PFSK-1 (cell line): ENCODE measurements at regions not wholly inside any gene's neighbourhood (a gene's known extent, or its start where the extent isn't known, plus 50 kb on each side); places are given as distances from the start of the nearest gene placed in this dataset.

ENCODE experiments used
- FOXP2 ChIP-seq: optimal IDR thresholded peaks from 2 replicates; pipeline ENCODE3; 2011; ENCODE audit warnings: borderline replicate concordance, control low read depth, inconsistent platforms; ENCODE audit not compliant: insufficient read depth; ENCODE audit errors: extremely low read length, extremely low read depth
- POLR2AphosphoS5 ChIP-seq: IDR thresholded peaks from 2 replicates; pipeline ENCODE4 v1.6.1; 2012; ENCODE audit warnings: low read depth, mild to moderate bottlenecking, control low read depth, low read length, moderate library complexity
- SIN3A ChIP-seq: IDR thresholded peaks from 2 replicates; pipeline ENCODE4 v1.6.1; 2012; ENCODE audit warnings: mild to moderate bottlenecking, low read length, moderate library complexity, borderline replicate concordance; ENCODE audit not compliant: insufficient read depth
- TAF1 ChIP-seq: IDR thresholded peaks from 2 replicates; pipeline ENCODE4 v1.6.1; 2012; ENCODE audit warnings: low read length, control low read depth, borderline replicate concordance; ENCODE audit not compliant: insufficient read depth
- TF ChIP-seq, protein P1 (sequence below), 2 experiments: IDR thresholded peaks; 2 replicates each; pipeline versions ENCODE4 v1.6.1 to v1.8.0; 2011 to 2012; ENCODE audit warnings: low read depth in 2 of 2, low read length in 2 of 2, control low read depth in 1 of 2, inconsistent platforms in 1 of 2, mild to moderate bottlenecking in 1 of 2, moderate library complexity in 1 of 2; ENCODE audit not compliant: insufficient read depth in 1 of 2

DNA sequence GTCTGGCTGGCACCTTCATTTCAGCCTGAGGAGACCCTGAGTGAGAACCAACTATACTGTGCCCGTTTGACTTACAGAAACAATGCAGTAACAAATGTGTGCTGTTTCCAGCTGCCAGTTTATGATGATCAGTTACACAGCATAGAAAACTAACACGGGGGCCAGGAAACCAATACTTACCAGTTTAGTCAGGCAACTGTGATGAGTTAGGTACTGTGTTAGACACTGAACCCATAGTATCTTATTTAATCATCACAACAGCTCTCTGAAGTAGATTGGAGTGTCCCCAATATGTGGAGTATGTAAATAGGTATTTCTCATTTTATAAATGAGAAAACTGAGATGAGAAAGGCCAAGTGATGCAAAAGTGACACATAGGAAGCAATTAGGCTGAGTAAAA lies 620.9 kb upstream of the KLF12 start:
- TF ChIP-seq TAF1, result no peak
- TF ChIP-seq POLR2AphosphoS5, result no peak
- no peak for TF ChIP-seq FOXP2
- no peak for TF ChIP-seq SIN3A
- TF ChIP-seq, protein P1, sequence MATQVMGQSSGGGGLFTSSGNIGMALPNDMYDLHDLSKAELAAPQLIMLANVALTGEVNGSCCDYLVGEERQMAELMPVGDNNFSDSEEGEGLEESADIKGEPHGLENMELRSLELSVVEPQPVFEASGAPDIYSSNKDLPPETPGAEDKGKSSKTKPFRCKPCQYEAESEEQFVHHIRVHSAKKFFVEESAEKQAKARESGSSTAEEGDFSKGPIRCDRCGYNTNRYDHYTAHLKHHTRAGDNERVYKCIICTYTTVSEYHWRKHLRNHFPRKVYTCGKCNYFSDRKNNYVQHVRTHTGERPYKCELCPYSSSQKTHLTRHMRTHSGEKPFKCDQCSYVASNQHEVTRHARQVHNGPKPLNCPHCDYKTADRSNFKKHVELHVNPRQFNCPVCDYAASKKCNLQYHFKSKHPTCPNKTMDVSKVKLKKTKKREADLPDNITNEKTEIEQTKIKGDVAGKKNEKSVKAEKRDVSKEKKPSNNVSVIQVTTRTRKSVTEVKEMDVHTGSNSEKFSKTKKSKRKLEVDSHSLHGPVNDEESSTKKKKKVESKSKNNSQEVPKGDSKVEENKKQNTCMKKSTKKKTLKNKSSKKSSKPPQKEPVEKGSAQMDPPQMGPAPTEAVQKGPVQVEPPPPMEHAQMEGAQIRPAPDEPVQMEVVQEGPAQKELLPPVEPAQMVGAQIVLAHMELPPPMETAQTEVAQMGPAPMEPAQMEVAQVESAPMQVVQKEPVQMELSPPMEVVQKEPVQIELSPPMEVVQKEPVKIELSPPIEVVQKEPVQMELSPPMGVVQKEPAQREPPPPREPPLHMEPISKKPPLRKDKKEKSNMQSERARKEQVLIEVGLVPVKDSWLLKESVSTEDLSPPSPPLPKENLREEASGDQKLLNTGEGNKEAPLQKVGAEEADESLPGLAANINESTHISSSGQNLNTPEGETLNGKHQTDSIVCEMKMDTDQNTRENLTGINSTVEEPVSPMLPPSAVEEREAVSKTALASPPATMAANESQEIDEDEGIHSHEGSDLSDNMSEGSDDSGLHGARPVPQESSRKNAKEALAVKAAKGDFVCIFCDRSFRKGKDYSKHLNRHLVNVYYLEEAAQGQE (IDR thresholded peaks at IDR 0.05; ENCODE audit: insufficient read depth in 1 of 2, low read depth in 2 of 2, low read length in 2 of 2), result no peak

DNA sequence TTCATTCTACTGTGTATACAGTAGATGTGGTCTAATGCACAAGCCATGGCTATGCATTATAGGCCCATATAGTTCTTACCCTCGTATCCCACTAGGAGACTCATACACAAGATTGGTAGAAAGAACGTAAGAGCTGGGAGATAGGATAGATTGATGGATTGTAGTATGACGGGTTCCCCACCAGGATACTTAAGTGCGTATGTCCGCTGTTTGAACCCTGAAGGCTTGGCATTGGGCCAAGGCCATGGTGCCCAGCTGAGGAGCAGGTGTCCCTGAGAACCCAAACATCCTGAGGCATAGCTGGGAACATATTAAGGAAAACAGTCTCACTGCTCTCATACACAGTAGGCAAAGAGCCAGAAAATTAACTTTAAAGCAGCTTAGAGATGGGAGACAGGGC lies 617.5 kb upstream of the KLF12 start:
- TF ChIP-seq TAF1 (no peak), FOXP2 (no peak), POLR2AphosphoS5 (no peak), SIN3A (no peak)
- TF ChIP-seq, protein P1 (IDR thresholded peaks at IDR 0.05; ENCODE audit: insufficient read depth in 1 of 2, low read depth in 2 of 2, low read length in 2 of 2), result no peak

DNA sequence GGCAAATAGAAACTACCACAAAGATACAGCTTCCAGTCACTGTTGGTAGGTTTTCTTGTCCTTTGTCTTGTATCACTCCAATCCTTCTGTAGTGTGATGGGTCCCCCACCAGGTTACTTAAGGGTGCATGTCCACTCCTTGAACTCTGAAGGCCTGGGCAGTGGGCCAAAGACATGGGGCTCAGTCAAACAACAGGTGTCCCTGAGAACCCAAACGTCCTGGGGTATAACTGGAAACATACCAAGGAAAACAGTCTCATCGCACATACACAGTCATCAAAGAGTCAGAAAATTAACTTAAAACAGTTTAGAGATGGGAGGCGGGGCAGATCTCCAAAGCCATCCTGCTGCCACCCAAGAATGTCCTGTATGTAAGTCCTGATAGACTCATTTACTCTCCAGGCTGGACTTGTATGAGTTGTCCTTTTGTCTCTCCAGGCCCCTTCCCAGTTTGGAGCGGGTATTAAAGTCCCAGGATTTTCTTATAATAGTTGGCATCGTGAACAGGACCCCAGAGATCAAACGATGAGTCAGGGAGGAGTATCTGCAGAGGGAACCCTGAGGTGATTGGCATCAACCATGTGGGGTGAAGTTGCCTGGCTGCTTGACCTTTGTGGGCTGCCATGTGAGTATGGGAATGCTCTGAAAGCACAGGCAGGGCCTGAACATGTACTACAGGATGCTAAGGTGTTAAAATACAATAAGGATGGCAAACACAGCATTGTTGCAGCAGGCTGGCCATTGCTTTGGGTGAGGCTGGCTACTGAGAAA lies 613.2 kb upstream of the KLF12 start:
- TF ChIP-seq SIN3A (no peak), POLR2AphosphoS5 (no peak), TAF1 (no peak), FOXP2 (no peak)
- TF ChIP-seq, protein P1 (IDR thresholded peaks at IDR 0.05; ENCODE audit: insufficient read depth in 1 of 2, low read depth in 2 of 2, low read length in 2 of 2), result no peak

DNA sequence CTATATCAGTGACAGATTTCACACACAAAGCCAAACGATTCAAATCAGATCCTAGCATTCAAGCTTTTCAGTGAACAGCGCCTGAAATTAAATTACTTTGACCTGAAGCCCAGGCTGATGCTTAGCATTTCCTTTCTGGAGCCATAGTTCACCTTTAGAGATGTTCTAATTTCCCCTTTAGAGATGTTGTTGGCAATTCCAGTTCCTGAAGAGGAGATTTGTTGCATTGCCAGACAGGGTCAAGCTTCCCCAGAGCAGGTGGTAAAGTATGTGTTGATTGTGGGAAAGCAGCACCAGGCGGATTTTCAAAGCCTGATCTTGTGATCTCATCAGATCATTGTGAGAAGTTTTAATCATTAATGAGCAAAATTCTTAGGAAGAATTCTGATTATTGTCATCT lies 609.8 kb upstream of the KLF12 start:
- TF ChIP-seq, protein P1 (IDR thresholded peaks at IDR 0.05; ENCODE audit: insufficient read depth in 1 of 2, low read depth in 2 of 2, low read length in 2 of 2), result no peak
- TF ChIP-seq POLR2AphosphoS5 (no peak), SIN3A (no peak), TAF1 (no peak), FOXP2 (no peak)

DNA sequence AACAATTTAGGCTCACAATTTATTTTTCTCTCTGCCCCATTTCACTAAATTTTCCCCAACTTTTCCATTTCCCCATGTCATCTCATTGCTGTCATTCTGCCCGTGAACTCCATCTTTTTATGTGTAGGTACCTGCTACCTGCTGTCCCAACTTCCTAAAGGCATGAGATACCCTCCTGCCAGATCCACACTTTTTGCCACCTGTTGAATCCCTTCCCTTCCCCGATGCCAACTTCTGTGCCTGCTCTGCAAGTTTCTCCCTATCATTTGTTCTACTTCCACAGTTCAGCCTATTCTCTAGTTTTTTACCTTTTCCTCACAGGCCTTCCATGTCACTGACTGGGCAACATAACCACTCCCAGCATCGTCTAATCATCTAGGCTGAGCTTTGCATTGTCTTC lies 607.5 kb upstream of the KLF12 start:
- TF ChIP-seq POLR2AphosphoS5 (no peak), TAF1 (no peak), FOXP2 (no peak), SIN3A (no peak)
- TF ChIP-seq, protein P1 (IDR thresholded peaks at IDR 0.05; ENCODE audit: insufficient read depth in 1 of 2, low read depth in 2 of 2, low read length in 2 of 2), result no peak
